MCF 10A (cell line): ENCODE measurements at regions not wholly inside any gene's neighbourhood (a gene's known extent, or its start where the extent isn't known, plus 50 kb on each side); places are given as distances from the start of the nearest gene placed in this dataset.

Source experiments
- BruUV-seq: library from RNA; stranded (reverse); fragments of 400-500 nt; replicated peaks from 2 replicates; lab custom pipeline; 2021; lab: Mats Ljungman, UMichigan
- CTCF ChIA-PET: fragments of 300-600 bp; sonication (Branson Sonifier 250); formaldehyde crosslinking; extraction: SDS; loops from one replicate; lab custom pipeline; 2021; ENCODE audit warnings: antibody characterized with exemption, inconsistent platforms; lab: Yijun Ruan, JAX
- POLR2A ChIA-PET: fragments of 300-600, 350-650 bp; sonication (Branson Sonifier 250); formaldehyde crosslinking; extraction: SDS; loops from one replicate; lab custom pipeline; 2020; ENCODE audit warnings: antibody characterized with exemption, inconsistent platforms; lab: Yijun Ruan, JAX
- DNase-seq: peaks from one replicate; pipeline ENCODE4 v3.0.0-alpha.2; 2018; ENCODE audit not compliant: unreplicated experiment
- H3K27ac Mint-ChIP-seq: one replicate; pipeline ENCODE4 v1.8.0; 2022; ENCODE audit warnings: mild to moderate bottlenecking, low read depth, mixed read lengths; ENCODE audit not compliant: unreplicated experiment
- H3K27me3 Mint-ChIP-seq: one replicate; pipeline ENCODE4 v1.8.0; 2022; ENCODE audit warnings: mixed read lengths; ENCODE audit not compliant: insufficient read depth, unreplicated experiment
- H3K36me3 Mint-ChIP-seq: one replicate; pipeline ENCODE4 v1.8.0; 2022; ENCODE audit warnings: mild to moderate bottlenecking, moderate library complexity, mixed read lengths; ENCODE audit not compliant: insufficient read depth, unreplicated experiment
- H3K4me1 Mint-ChIP-seq: one replicate; pipeline ENCODE4 v1.8.0; 2022; ENCODE audit warnings: mixed read lengths; ENCODE audit not compliant: insufficient read depth, unreplicated experiment
- H3K4me3 Mint-ChIP-seq: one replicate; pipeline ENCODE4 v1.8.0; 2022; ENCODE audit warnings: mild to moderate bottlenecking, moderate library complexity, mixed read lengths; ENCODE audit not compliant: unreplicated experiment
- H3K9me3 Mint-ChIP-seq: one replicate; pipeline ENCODE4 v1.8.0; 2022; ENCODE audit warnings: mixed read lengths; ENCODE audit not compliant: unreplicated experiment
- intact Hi-C: fragments of 100-400 bp; cut with micrococcal nuclease; formaldehyde crosslinking; loops from 2 replicates; pipeline ENCODE4 v1.14.1; 2022
- TF ChIP-seq, protein P1 (sequence below): fragments of 200-600 bp; IDR thresholded peaks from one replicate; pipeline ENCODE4 v1.8.0; 2022; ENCODE audit warnings: antibody characterized with exemption, mild to moderate bottlenecking; ENCODE audit not compliant: unreplicated experiment

DNA sequence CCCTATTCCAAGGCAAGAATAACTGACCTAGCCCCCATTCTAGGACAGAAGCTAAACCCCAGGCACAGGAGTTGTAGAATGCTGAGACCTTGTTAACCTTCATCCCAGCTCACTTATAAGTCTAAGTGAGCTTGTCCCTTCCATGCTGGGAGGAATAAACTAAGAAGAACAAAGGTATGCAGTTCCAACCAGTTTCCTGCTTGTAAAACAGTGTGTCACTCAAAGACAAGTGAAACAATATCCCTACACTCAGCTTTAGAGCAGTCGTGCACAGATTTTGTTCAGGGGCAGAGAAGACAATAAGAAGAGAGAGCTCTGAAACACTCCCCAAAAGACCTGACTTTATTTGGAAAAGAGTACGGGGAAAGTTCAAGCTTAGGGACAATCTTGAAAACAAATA is 292.1 kb downstream of the CGGBP1 start:
- intact Hi-C loops = no loop called here
- H3K27ac Mint-ChIP-seq = no peak overlapping the region
- no peak for DNase-seq
- H3K4me3 Mint-ChIP-seq = no peak overlapping the region
- H3K27me3 Mint-ChIP-seq = no peaks in the 10 kb centered on the region
- TF ChIP-seq, protein P1, sequence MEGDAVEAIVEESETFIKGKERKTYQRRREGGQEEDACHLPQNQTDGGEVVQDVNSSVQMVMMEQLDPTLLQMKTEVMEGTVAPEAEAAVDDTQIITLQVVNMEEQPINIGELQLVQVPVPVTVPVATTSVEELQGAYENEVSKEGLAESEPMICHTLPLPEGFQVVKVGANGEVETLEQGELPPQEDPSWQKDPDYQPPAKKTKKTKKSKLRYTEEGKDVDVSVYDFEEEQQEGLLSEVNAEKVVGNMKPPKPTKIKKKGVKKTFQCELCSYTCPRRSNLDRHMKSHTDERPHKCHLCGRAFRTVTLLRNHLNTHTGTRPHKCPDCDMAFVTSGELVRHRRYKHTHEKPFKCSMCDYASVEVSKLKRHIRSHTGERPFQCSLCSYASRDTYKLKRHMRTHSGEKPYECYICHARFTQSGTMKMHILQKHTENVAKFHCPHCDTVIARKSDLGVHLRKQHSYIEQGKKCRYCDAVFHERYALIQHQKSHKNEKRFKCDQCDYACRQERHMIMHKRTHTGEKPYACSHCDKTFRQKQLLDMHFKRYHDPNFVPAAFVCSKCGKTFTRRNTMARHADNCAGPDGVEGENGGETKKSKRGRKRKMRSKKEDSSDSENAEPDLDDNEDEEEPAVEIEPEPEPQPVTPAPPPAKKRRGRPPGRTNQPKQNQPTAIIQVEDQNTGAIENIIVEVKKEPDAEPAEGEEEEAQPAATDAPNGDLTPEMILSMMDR = no peak
- no peaks in the 10 kb centered on the region for H3K9me3 Mint-ChIP-seq
- BruUV-seq = no TSS peak
- POLR2A ChIA-PET = interaction anchor here (0.6 kb wide), 1 partner anchor 13 kb away, joined by 3 read pairs; no protein-coding TSS in a partner anchor
- CTCF ChIA-PET = no interaction called here
- H3K36me3 Mint-ChIP-seq = no peaks in the 10 kb centered on the region
- no peaks in the 10 kb centered on the region for H3K4me1 Mint-ChIP-seq

DNA sequence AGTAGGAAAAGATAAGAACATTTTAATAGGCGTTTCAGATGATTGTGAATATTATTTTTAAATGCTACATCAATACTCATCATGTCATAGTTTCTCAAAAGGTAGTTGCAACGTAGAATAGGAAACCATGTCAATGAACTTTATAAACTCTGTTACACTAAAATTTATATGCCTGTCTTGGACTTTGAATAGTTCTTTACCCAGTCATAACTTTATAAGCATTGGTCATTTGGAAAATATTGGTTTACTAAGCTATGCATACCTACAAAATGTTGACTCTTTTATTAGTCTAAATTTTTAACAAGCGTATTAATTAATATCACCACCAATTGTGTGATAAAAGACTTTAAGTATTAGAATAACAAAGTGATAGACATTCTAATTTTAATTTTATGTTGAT is 293.5 kb downstream of the CGGBP1 start:
- no TSS peak for BruUV-seq
- intact Hi-C loops = no loop called here
- Mint-ChIP-seq H3K27me3 (no peaks in the 10 kb centered on the region), H3K4me3 (no peak overlapping the region), H3K27ac (no peak overlapping the region), H3K36me3 (no peaks in the 10 kb centered on the region), H3K9me3 (no peaks in the 10 kb centered on the region), H3K4me1 (no peaks in the 10 kb centered on the region)
- POLR2A ChIA-PET = no interaction called here
- DNase-seq = no peak
- CTCF ChIA-PET = no interaction called here
- TF ChIP-seq, protein P1 = no peak

DNA sequence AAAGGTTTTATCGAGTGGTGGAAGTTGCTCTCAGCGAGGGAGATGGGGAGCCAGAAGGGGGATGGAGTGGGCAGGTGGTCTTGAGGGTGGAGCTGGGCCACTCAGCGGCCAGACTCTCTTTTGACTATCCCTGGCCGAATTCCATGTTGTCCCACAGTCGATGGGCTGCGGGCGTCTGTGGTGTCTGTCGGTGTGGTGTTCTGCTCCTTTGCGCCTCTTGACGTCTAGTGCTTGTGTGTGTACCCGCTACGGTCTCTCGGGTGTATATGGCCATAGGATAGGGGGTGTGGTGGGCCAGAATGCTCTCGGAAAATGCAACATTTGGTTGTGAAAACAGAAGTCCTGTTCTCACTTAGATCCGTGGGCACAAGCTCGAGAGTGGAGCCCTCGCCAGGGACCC is 297.0 kb downstream of the CGGBP1 start:
- DNase-seq = no peak
- Mint-ChIP-seq H3K4me3 (no peak overlapping the region), H3K4me1 (no peaks in the 10 kb centered on the region), H3K27ac (no peak overlapping the region), H3K9me3 (no peaks in the 10 kb centered on the region), H3K36me3 (no peaks in the 10 kb centered on the region), H3K27me3 (no peaks in the 10 kb centered on the region)
- TF ChIP-seq, protein P1 = no peak
- ChIA-PET CTCF (interaction anchor here (0.8 to 1.2 kb wide), 2 partner anchors 10 to 34 kb away, joined by 3 read pairs; no protein-coding TSS in a partner anchor), POLR2A (no interaction called here)
- no TSS peak for BruUV-seq
- intact Hi-C loops = no loop called here

DNA sequence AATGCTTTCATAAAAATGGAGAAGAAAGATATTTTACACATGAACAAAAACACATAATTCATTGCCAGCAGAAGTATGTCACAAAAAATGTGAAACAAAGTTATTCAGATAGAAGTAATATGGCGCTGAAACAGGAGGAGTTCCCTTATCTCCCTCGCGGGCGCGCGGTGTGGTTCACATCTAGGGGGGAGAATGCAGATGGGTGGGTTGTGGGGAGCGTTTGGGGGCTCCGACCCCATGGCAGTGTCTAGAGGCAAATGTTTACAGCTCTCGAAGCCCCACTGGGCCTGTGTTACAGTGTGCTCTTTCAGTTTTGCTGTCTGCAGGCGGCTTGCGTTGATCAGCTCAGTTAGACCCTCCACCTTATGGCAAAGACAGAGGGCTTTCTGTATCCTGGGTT is 297.5 kb downstream of the CGGBP1 start:
- no TSS peak for BruUV-seq
- CTCF ChIA-PET = interaction anchor here (0.8 to 1.2 kb wide), 2 partner anchors 11 to 35 kb away, joined by 3 read pairs; no protein-coding TSS in a partner anchor
- no peaks in the 10 kb centered on the region for H3K27me3 Mint-ChIP-seq

More for the DNA sequence above, 297.5 kb downstream of the CGGBP1 start:
- intact Hi-C loops = no loop called here
- Mint-ChIP-seq H3K27ac (no peak overlapping the region), H3K4me3 (no peak overlapping the region), H3K9me3 (peaks cover 2% of the 10 kb centered on the region), H3K36me3 (no peaks in the 10 kb centered on the region), H3K4me1 (no peaks in the 10 kb centered on the region)
- TF ChIP-seq, protein P1 = no peak
- POLR2A ChIA-PET = no interaction called here
- DNase-seq = no peak
